H1 (cell line): ENCODE measurements at regions not wholly inside any gene's neighbourhood (a gene's known extent, or its start where the extent isn't known, plus 50 kb on each side); places are given as distances from the start of the nearest gene placed in this dataset.

Experiments
- BACH1 ChIP-seq: IDR thresholded peaks from 2 replicates; pipeline ENCODE4 v1.6.1; 2012; ENCODE audit warnings: low read length, improper control_type of control experiment
- CTBP2 ChIP-seq: IDR thresholded peaks from 2 replicates; pipeline ENCODE4 v1.7.0; 2011; ENCODE audit warnings: borderline replicate concordance, mild to moderate bottlenecking, moderate library complexity, mixed read lengths, low read length; ENCODE audit not compliant: insufficient read depth, insufficient read length
- MAFK ChIP-seq: IDR thresholded peaks from 2 replicates; pipeline ENCODE4 v1.6.1; 2012; ENCODE audit warnings: low read depth, mild to moderate bottlenecking, improper control_type of control experiment, low read length
- TF ChIP-seq, protein P1 (sequence below): fragments of 300-600 bp; sonication (generic); IDR thresholded peaks from 2 replicates; pipeline ENCODE4 v1.7.1; 2012; ENCODE audit warnings: low read length, moderate library complexity, mild to moderate bottlenecking, inconsistent platforms; ENCODE audit not compliant: insufficient replicate concordance

DNA sequence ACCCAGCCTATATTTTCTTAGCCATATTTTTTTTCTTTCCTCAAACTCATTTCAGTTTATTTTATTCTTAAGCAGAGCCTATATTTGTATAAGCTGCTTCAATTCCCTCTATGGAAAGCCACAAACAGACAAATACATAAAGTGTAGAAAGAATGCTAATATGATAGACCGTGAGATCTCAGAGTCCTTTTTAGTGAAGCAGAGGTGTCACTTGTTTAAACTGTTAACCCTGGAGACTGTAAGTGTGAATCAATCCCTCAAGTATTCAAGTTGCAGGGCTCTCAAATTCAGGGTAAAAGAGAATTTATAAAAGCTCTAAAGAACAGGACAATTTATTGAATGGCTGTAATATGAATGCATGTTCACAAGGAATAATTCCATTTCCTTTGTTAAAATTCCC lies 72.2 kb upstream of the BHLHE40 start (continued):
- TF ChIP-seq CTBP2 (no peak), BACH1 (no peak), MAFK (no peak)
- TF ChIP-seq, protein P1, sequence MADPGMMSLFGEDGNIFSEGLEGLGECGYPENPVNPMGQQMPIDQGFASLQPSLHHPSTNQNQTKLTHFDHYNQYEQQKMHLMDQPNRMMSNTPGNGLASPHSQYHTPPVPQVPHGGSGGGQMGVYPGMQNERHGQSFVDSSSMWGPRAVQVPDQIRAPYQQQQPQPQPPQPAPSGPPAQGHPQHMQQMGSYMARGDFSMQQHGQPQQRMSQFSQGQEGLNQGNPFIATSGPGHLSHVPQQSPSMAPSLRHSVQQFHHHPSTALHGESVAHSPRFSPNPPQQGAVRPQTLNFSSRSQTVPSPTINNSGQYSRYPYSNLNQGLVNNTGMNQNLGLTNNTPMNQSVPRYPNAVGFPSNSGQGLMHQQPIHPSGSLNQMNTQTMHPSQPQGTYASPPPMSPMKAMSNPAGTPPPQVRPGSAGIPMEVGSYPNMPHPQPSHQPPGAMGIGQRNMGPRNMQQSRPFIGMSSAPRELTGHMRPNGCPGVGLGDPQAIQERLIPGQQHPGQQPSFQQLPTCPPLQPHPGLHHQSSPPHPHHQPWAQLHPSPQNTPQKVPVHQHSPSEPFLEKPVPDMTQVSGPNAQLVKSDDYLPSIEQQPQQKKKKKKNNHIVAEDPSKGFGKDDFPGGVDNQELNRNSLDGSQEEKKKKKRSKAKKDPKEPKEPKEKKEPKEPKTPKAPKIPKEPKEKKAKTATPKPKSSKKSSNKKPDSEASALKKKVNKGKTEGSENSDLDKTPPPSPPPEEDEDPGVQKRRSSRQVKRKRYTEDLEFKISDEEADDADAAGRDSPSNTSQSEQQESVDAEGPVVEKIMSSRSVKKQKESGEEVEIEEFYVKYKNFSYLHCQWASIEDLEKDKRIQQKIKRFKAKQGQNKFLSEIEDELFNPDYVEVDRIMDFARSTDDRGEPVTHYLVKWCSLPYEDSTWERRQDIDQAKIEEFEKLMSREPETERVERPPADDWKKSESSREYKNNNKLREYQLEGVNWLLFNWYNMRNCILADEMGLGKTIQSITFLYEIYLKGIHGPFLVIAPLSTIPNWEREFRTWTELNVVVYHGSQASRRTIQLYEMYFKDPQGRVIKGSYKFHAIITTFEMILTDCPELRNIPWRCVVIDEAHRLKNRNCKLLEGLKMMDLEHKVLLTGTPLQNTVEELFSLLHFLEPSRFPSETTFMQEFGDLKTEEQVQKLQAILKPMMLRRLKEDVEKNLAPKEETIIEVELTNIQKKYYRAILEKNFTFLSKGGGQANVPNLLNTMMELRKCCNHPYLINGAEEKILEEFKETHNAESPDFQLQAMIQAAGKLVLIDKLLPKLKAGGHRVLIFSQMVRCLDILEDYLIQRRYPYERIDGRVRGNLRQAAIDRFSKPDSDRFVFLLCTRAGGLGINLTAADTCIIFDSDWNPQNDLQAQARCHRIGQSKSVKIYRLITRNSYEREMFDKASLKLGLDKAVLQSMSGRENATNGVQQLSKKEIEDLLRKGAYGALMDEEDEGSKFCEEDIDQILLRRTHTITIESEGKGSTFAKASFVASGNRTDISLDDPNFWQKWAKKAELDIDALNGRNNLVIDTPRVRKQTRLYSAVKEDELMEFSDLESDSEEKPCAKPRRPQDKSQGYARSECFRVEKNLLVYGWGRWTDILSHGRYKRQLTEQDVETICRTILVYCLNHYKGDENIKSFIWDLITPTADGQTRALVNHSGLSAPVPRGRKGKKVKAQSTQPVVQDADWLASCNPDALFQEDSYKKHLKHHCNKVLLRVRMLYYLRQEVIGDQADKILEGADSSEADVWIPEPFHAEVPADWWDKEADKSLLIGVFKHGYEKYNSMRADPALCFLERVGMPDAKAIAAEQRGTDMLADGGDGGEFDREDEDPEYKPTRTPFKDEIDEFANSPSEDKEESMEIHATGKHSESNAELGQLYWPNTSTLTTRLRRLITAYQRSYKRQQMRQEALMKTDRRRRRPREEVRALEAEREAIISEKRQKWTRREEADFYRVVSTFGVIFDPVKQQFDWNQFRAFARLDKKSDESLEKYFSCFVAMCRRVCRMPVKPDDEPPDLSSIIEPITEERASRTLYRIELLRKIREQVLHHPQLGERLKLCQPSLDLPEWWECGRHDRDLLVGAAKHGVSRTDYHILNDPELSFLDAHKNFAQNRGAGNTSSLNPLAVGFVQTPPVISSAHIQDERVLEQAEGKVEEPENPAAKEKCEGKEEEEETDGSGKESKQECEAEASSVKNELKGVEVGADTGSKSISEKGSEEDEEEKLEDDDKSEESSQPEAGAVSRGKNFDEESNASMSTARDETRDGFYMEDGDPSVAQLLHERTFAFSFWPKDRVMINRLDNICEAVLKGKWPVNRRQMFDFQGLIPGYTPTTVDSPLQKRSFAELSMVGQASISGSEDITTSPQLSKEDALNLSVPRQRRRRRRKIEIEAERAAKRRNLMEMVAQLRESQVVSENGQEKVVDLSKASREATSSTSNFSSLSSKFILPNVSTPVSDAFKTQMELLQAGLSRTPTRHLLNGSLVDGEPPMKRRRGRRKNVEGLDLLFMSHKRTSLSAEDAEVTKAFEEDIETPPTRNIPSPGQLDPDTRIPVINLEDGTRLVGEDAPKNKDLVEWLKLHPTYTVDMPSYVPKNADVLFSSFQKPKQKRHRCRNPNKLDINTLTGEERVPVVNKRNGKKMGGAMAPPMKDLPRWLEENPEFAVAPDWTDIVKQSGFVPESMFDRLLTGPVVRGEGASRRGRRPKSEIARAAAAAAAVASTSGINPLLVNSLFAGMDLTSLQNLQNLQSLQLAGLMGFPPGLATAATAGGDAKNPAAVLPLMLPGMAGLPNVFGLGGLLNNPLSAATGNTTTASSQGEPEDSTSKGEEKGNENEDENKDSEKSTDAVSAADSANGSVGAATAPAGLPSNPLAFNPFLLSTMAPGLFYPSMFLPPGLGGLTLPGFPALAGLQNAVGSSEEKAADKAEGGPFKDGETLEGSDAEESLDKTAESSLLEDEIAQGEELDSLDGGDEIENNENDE = no peak
- TF ChIP-seq, all 59 proteins: peak for 0
